ENCODE measurements at regions not wholly inside any gene's neighbourhood (a gene's known extent, or its start where the extent isn't known, plus 50 kb on each side); places are given as distances from the start of the nearest gene placed in this dataset.

GRCh38 chr14:51398898-51399297 lies 158.9 kb downstream of the TMX1 start:
- no peaks in the 10 kb centered on the region for H3K4me1 ChIP-seq (ENCODE audit: control insufficient read depth in 1 of 2, extremely low read depth in 1 of 2, insufficient read depth in 2 of 2, low read length in 2 of 2)
- no peak overlapping the region for H3K27ac ChIP-seq (ENCODE audit: low read length)
- WGBS (ENCODE audit: insufficient coverage), result 76% methylated on average over 2 of the region's 4 CpGs
- H3K4me1 Mint-ChIP-seq, result no peaks in the 10 kb centered on the region
- DNase-seq (no peak), ATAC-seq (replicated peaks in 1 of 4) (no peak)
- no peaks in the 10 kb centered on the region for H3K36me3 ChIP-seq (ENCODE audit: control insufficient read depth in 2 of 2, extremely low read depth in 1 of 2, insufficient read depth in 1 of 2, low read length in 1 of 2)
- ChIA-PET POLR2A (no interaction called here), CTCF (no interaction called here)
- H3K27me3 ChIP-seq (replicated peaks in 1 of 2; ENCODE audit: control insufficient read depth in 2 of 2, extremely low read depth in 1 of 2, insufficient read depth in 2 of 2, low read length in 1 of 2), result peaks cover 0 to 13% of the 10 kb centered on the region in 2 experiments
- H3K4me3 ChIP-seq (ENCODE audit: control insufficient read depth in 1 of 2, extremely low read depth in 1 of 2, low read length in 1 of 2), result no peak overlapping the region
- H3K9me3 Mint-ChIP-seq, result no peaks in the 10 kb centered on the region
- no peaks in the 10 kb centered on the region for H3K36me3 Mint-ChIP-seq
- H3K9me3 ChIP-seq, result no peaks in the 10 kb centered on the region
- no peak overlapping the region for H3K27ac Mint-ChIP-seq
- H3K27me3 Mint-ChIP-seq, result peaks cover 6 to 27% of the 10 kb centered on the region in 2 donors
- H3K4me3 Mint-ChIP-seq, result no peak overlapping the region

- H3K9me3 ChIP-seq, result no peaks in the 10 kb centered on the region
- no peak for ATAC-seq (replicated peaks in 1 of 4)
- Mint-ChIP-seq H3K4me3 (no peak overlapping the region), H3K27me3 (peaks cover 6 to 26% of the 10 kb centered on the region in 2 donors), H3K36me3 (no peaks in the 10 kb centered on the region), H3K4me1 (no peaks in the 10 kb centered on the region), H3K9me3 (no peaks in the 10 kb centered on the region), H3K27ac (no peak overlapping the region)
- no peak overlapping the region for H3K27ac ChIP-seq (ENCODE audit: low read length)
- WGBS (ENCODE audit: insufficient coverage), result 70% methylated on average over 2 of the region's 2 CpGs
- no peaks in the 10 kb centered on the region for H3K4me1 ChIP-seq (ENCODE audit: control insufficient read depth in 1 of 2, extremely low read depth in 1 of 2, insufficient read depth in 2 of 2, low read length in 2 of 2)
- H3K36me3 ChIP-seq (ENCODE audit: control insufficient read depth in 2 of 2, extremely low read depth in 1 of 2, insufficient read depth in 1 of 2, low read length in 1 of 2), result no peaks in the 10 kb centered on the region
- ChIA-PET CTCF (no interaction called here), POLR2A (no interaction called here)
- H3K4me3 ChIP-seq (ENCODE audit: control insufficient read depth in 1 of 2, extremely low read depth in 1 of 2, low read length in 1 of 2), result no peak overlapping the region
- H3K27me3 ChIP-seq (replicated peaks in 1 of 2; ENCODE audit: control insufficient read depth in 2 of 2, extremely low read depth in 1 of 2, insufficient read depth in 2 of 2, low read length in 1 of 2), result peaks cover 0 to 9% of the 10 kb centered on the region in 2 experiments
- DNase-seq, result no peak
These were observed 160.1 kb downstream of the TMX1 start for GRCh38 chr14:51400139-51400538.

GRCh38 chr14:51401272-51401671 lies 161.2 kb downstream of the TMX1 start:
- ChIA-PET CTCF (no interaction called here), POLR2A (no interaction called here)
- Mint-ChIP-seq H3K4me1 (no peaks in the 10 kb centered on the region), H3K4me3 (no peak overlapping the region), H3K9me3 (no peaks in the 10 kb centered on the region), H3K27ac (no peak overlapping the region), H3K36me3 (no peaks in the 10 kb centered on the region), H3K27me3 (peaks cover 8 to 20% of the 10 kb centered on the region in 2 donors)
- no peak for ATAC-seq (replicated peaks in 1 of 4)
- Histone ChIP-seq H3K27me3 (replicated peaks in 1 of 2; ENCODE audit: control insufficient read depth in 2 of 2, extremely low read depth in 1 of 2, insufficient read depth in 2 of 2, low read length in 1 of 2) (peaks cover 0 to 5% of the 10 kb centered on the region in 2 experiments), H3K36me3 (ENCODE audit: control insufficient read depth in 2 of 2, extremely low read depth in 1 of 2, insufficient read depth in 1 of 2, low read length in 1 of 2) (no peaks in the 10 kb centered on the region), H3K4me1 (ENCODE audit: control insufficient read depth in 1 of 2, extremely low read depth in 1 of 2, insufficient read depth in 2 of 2, low read length in 2 of 2) (no peaks in the 10 kb centered on the region), H3K9me3 (no peaks in the 10 kb centered on the region), H3K27ac (ENCODE audit: low read length) (no peak overlapping the region), H3K4me3 (ENCODE audit: control insufficient read depth in 1 of 2, extremely low read depth in 1 of 2, low read length in 1 of 2) (no peak overlapping the region)
- no peak for DNase-seq
- 100% methylated on average over 1 of the region's 2 CpGs for WGBS (ENCODE audit: insufficient coverage)

- no peak overlapping the region for H3K4me3 Mint-ChIP-seq
- no peaks in the 10 kb centered on the region for H3K4me1 Mint-ChIP-seq
- ChIA-PET CTCF (no interaction called here), POLR2A (no interaction called here)
- Histone ChIP-seq H3K9me3 (no peaks in the 10 kb centered on the region), H3K27ac (ENCODE audit: low read length) (no peak overlapping the region), H3K36me3 (ENCODE audit: control insufficient read depth in 2 of 2, extremely low read depth in 1 of 2, insufficient read depth in 1 of 2, low read length in 1 of 2) (no peaks in the 10 kb centered on the region), H3K4me1 (ENCODE audit: control insufficient read depth in 1 of 2, extremely low read depth in 1 of 2, insufficient read depth in 2 of 2, low read length in 2 of 2) (no peaks in the 10 kb centered on the region), H3K27me3 (replicated peaks in 1 of 2; ENCODE audit: control insufficient read depth in 2 of 2, extremely low read depth in 1 of 2, insufficient read depth in 2 of 2, low read length in 1 of 2) (peaks cover 0 to 5% of the 10 kb centered on the region in 2 experiments), H3K4me3 (ENCODE audit: control insufficient read depth in 1 of 2, extremely low read depth in 1 of 2, low read length in 1 of 2) (no peak overlapping the region)
- no peaks in the 10 kb centered on the region for H3K36me3 Mint-ChIP-seq
- 33% methylated on average over 1 of the region's 2 CpGs for WGBS (ENCODE audit: insufficient coverage)
- H3K27me3 Mint-ChIP-seq, result peaks cover 8 to 24% of the 10 kb centered on the region in 2 donors
- no peak for DNase-seq
- no peaks in the 10 kb centered on the region for H3K9me3 Mint-ChIP-seq
- no peak overlapping the region for H3K27ac Mint-ChIP-seq
- ATAC-seq (replicated peaks in 1 of 4), result no peak
These were observed 161.7 kb downstream of the TMX1 start for GRCh38 chr14:51401756-51402155.

GRCh38 chr14:51410897-51411296 lies 170.8 kb downstream of the TMX1 start:
- H3K9me3 ChIP-seq, result no peaks in the 10 kb centered on the region
- H3K27ac Mint-ChIP-seq, result no peak overlapping the region
- H3K36me3 Mint-ChIP-seq, result no peaks in the 10 kb centered on the region
- POLR2A ChIA-PET, result no interaction called here
- CTCF ChIA-PET, result no interaction called here
- H3K27me3 ChIP-seq (replicated peaks in 1 of 2; ENCODE audit: control insufficient read depth in 2 of 2, extremely low read depth in 1 of 2, insufficient read depth in 2 of 2, low read length in 1 of 2), result peaks cover 0 to 4% of the 10 kb centered on the region in 2 experiments
- no peaks in the 10 kb centered on the region for H3K4me1 ChIP-seq (ENCODE audit: control insufficient read depth in 1 of 2, extremely low read depth in 1 of 2, insufficient read depth in 2 of 2, low read length in 2 of 2)
- ATAC-seq (replicated peaks in 1 of 4) (no peak), DNase-seq (no peak)
- peaks cover 20 to 36% of the 10 kb centered on the region in 2 donors for H3K27me3 Mint-ChIP-seq
- no peak overlapping the region for H3K4me3 ChIP-seq (ENCODE audit: control insufficient read depth in 1 of 2, extremely low read depth in 1 of 2, low read length in 1 of 2)
- H3K27ac ChIP-seq (ENCODE audit: low read length), result no peak overlapping the region
- H3K36me3 ChIP-seq (ENCODE audit: control insufficient read depth in 2 of 2, extremely low read depth in 1 of 2, insufficient read depth in 1 of 2, low read length in 1 of 2), result no peaks in the 10 kb centered on the region
- H3K9me3 Mint-ChIP-seq, result peaks cover 0 to 17% (median 4%) of the 10 kb centered on the region in 3 donors
- H3K4me3 Mint-ChIP-seq, result no peak overlapping the region
- H3K4me1 Mint-ChIP-seq, result no peaks in the 10 kb centered on the region
- no CpG with 5 or more reads among the region's 3 CpGs for WGBS (ENCODE audit: insufficient coverage)

- POLR2A ChIA-PET, result no interaction called here
- Mint-ChIP-seq H3K9me3 (peaks cover 31 to 42% (median 39%) of the 10 kb centered on the region in 3 donors), H3K27me3 (peaks cover 17 to 21% of the 10 kb centered on the region in 2 donors), H3K4me1 (peaks cover 15 to 26% (median 25%) of the 10 kb centered on the region in 3 donors), H3K4me3 (peak overlapping the region in 1 of 3 donors; percentile 40), H3K27ac (peak overlapping the region; percentile 84 to 87), H3K36me3 (peaks cover 16% of the 10 kb centered on the region)
- H3K36me3 ChIP-seq (ENCODE audit: control insufficient read depth in 2 of 2, extremely low read depth in 1 of 2, insufficient read depth in 1 of 2, low read length in 1 of 2), result no peaks in the 10 kb centered on the region
- H3K9me3 ChIP-seq, result no peaks in the 10 kb centered on the region
- H3K27ac ChIP-seq (ENCODE audit: low read length), result peak overlapping the region; percentile 57
- DNase-seq, result peak in 33 of 35 experiments; percentile 12 to 84 (median 64)
- ATAC-seq (replicated peaks in 1 of 4), result peak; percentile 66 to 94 (median 82)
- no peak overlapping the region for H3K4me3 ChIP-seq (ENCODE audit: control insufficient read depth in 1 of 2, extremely low read depth in 1 of 2, low read length in 1 of 2)
- H3K27me3 ChIP-seq (replicated peaks in 1 of 2; ENCODE audit: control insufficient read depth in 2 of 2, extremely low read depth in 1 of 2, insufficient read depth in 2 of 2, low read length in 1 of 2), result no peaks in the 10 kb centered on the region
- 10% methylated on average over 5 of the region's 7 CpGs for WGBS (ENCODE audit: insufficient coverage)
- peaks cover 0 to 12% of the 10 kb centered on the region in 2 experiments for H3K4me1 ChIP-seq (ENCODE audit: control insufficient read depth in 1 of 2, extremely low read depth in 1 of 2, insufficient read depth in 2 of 2, low read length in 2 of 2)
- CTCF ChIA-PET, result interaction anchor here in 1 of 2 donors (0.6 kb wide), 1 partner anchor 441 kb away, joined by 3 read pairs; no protein-coding TSS in a partner anchor
These were observed 179.6 kb downstream of the TMX1 start for GRCh38 chr14:51419685-51420084.

- Mint-ChIP-seq H3K9me3 (peaks cover 12 to 36% (median 36%) of the 10 kb centered on the region in 3 donors), H3K4me3 (no peak overlapping the region)
These were observed 182.7 kb downstream of the TMX1 start for GRCh38 chr14:51422704-51423103.

More at GRCh38 chr14:51422704-51423103, 182.7 kb downstream of the TMX1 start:
- DNase-seq, result no peak
- no peaks in the 10 kb centered on the region for H3K36me3 ChIP-seq (ENCODE audit: control insufficient read depth in 2 of 2, extremely low read depth in 1 of 2, insufficient read depth in 1 of 2, low read length in 1 of 2)
- Mint-ChIP-seq H3K4me1 (peaks cover 15 to 26% (median 25%) of the 10 kb centered on the region in 3 donors), H3K27ac (no peak overlapping the region), H3K27me3 (peaks cover 3 to 9% of the 10 kb centered on the region in 2 donors), H3K36me3 (peaks cover 11% of the 10 kb centered on the region)
- H3K9me3 ChIP-seq, result no peaks in the 10 kb centered on the region
- no peak overlapping the region for H3K4me3 ChIP-seq (ENCODE audit: control insufficient read depth in 1 of 2, extremely low read depth in 1 of 2, low read length in 1 of 2)
- ATAC-seq (replicated peaks in 1 of 4), result no peak
- ChIA-PET CTCF (no interaction called here), POLR2A (no interaction called here)
- peaks cover 0 to 7% of the 10 kb centered on the region in 2 experiments for H3K27me3 ChIP-seq (replicated peaks in 1 of 2; ENCODE audit: control insufficient read depth in 2 of 2, extremely low read depth in 1 of 2, insufficient read depth in 2 of 2, low read length in 1 of 2)
- no peak overlapping the region for H3K27ac ChIP-seq (ENCODE audit: low read length)
- WGBS (ENCODE audit: insufficient coverage), result no CpG with 5 or more reads among the region's 3 CpGs
- peaks cover 0 to 12% of the 10 kb centered on the region in 2 experiments for H3K4me1 ChIP-seq (ENCODE audit: control insufficient read depth in 1 of 2, extremely low read depth in 1 of 2, insufficient read depth in 2 of 2, low read length in 2 of 2)

Data from T-cell (primary cell).